ENCODE measurements at regions not wholly inside any gene's neighbourhood (a gene's known extent, or its start where the extent isn't known, plus 50 kb on each side); places are given as distances from the start of the nearest gene placed in this dataset.

DNA sequence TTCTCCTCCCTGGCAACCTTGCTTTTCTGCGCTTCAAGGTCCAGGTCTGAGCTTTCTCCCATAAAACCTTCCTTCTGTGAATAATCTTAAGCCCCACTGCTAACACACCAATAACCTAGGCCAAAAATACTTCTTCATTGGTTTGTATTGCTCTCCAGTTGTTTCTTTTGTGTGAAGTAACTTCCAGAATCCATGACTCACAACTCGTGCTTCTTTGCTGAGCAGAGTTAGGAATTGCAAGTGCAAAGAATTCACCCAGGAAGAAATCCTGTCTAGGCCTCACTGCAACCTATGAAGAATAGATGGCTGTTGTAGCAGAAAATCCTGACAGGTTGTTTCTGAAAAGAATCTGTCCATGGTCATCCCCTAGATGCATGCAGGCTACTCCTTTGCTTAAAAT, 295.7 kb downstream of the MED10 start:
- TF ChIP-seq, protein P1, sequence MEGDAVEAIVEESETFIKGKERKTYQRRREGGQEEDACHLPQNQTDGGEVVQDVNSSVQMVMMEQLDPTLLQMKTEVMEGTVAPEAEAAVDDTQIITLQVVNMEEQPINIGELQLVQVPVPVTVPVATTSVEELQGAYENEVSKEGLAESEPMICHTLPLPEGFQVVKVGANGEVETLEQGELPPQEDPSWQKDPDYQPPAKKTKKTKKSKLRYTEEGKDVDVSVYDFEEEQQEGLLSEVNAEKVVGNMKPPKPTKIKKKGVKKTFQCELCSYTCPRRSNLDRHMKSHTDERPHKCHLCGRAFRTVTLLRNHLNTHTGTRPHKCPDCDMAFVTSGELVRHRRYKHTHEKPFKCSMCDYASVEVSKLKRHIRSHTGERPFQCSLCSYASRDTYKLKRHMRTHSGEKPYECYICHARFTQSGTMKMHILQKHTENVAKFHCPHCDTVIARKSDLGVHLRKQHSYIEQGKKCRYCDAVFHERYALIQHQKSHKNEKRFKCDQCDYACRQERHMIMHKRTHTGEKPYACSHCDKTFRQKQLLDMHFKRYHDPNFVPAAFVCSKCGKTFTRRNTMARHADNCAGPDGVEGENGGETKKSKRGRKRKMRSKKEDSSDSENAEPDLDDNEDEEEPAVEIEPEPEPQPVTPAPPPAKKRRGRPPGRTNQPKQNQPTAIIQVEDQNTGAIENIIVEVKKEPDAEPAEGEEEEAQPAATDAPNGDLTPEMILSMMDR (conservative IDR thresholded peaks at IDR 0.05 in 1 of 2, IDR thresholded peaks at IDR 0.05 in 1 of 2; ENCODE audit: low read depth in 1 of 2, low read length in 2 of 2) = no peak
- TF ChIP-seq EZH2 (IDR thresholded peaks at IDR 0.05; ENCODE audit: low read length, missing control alignments) = no peak

All from fibroblast of lung (primary cell).